ENCODE measurements at regions not wholly inside any gene's neighbourhood (a gene's known extent, or its start where the extent isn't known, plus 50 kb on each side); places are given as distances from the start of the nearest gene placed in this dataset.

- Histone ChIP-seq H3K9me3 (ENCODE audit: low read length) (no peaks in the 10 kb centered on the region), H3K36me3 (ENCODE audit: insufficient read depth, low read length) (no peaks in the 10 kb centered on the region), H3K4me3 (ENCODE audit: low read depth, low read length, poor library complexity, severe bottlenecking) (no peak overlapping the region), H3K9me2 (ENCODE audit: insufficient read depth, low read length) (no peaks in the 10 kb centered on the region), H3K4me1 (ENCODE audit: insufficient read depth, low read length, poor library complexity, severe bottlenecking) (no peaks in the 10 kb centered on the region), H3K4me2 (ENCODE audit: low read length) (no peak overlapping the region), H3K27ac (ENCODE audit: low read depth, low read length, poor library complexity, severe bottlenecking) (no peak overlapping the region), H3K79me2 (ENCODE audit: insufficient read depth, low read depth, low read length) (no peaks in the 10 kb centered on the region), H2AFZ (ENCODE audit: low read length) (no peak overlapping the region), H4K20me1 (ENCODE audit: insufficient read depth, low read length) (no peaks in the 10 kb centered on the region)
- intact Hi-C loops (cut with micrococcal nuclease; ENCODE audit: unreplicated experiment), result no loop called here
- CTCF ChIA-PET (ENCODE audit: unreplicated experiment), result no interaction called here
- no peak for DNase-seq (ENCODE audit: low spot score)
- TF ChIP-seq CTCF (conservative IDR thresholded peaks at IDR 0.05; ENCODE audit: low read length) (no peak), EZH2phosphoT487 (IDR thresholded peaks at IDR 0.05; ENCODE audit: borderline replicate concordance, low read depth, low read length) (no peak)
- BruUV-seq (replicated peaks), result no TSS peak
- POLR2A ChIA-PET, result no interaction called here
Observed at GRCh38 chr4:157908031-157908430, 264.8 kb downstream of the GASK1B start.

- Histone ChIP-seq H3K4me1 (ENCODE audit: insufficient read depth, low read length, poor library complexity, severe bottlenecking) (no peaks in the 10 kb centered on the region), H3K27ac (ENCODE audit: low read depth, low read length, poor library complexity, severe bottlenecking) (no peak overlapping the region), H4K20me1 (ENCODE audit: insufficient read depth, low read length) (no peaks in the 10 kb centered on the region), H3K4me2 (ENCODE audit: low read length) (no peak overlapping the region), H3K36me3 (ENCODE audit: insufficient read depth, low read length) (no peaks in the 10 kb centered on the region), H2AFZ (ENCODE audit: low read length) (no peak overlapping the region), H3K9me3 (ENCODE audit: low read length) (no peaks in the 10 kb centered on the region), H3K4me3 (ENCODE audit: low read depth, low read length, poor library complexity, severe bottlenecking) (no peak overlapping the region), H3K79me2 (ENCODE audit: insufficient read depth, low read depth, low read length) (no peaks in the 10 kb centered on the region), H3K9me2 (ENCODE audit: insufficient read depth, low read length) (no peaks in the 10 kb centered on the region)
- TF ChIP-seq EZH2phosphoT487 (IDR thresholded peaks at IDR 0.05; ENCODE audit: borderline replicate concordance, low read depth, low read length) (no peak), CTCF (conservative IDR thresholded peaks at IDR 0.05; ENCODE audit: low read length) (no peak)
- ChIA-PET CTCF (ENCODE audit: unreplicated experiment) (no interaction called here), POLR2A (no interaction called here)
- BruUV-seq (replicated peaks), result no TSS peak
- no peak for DNase-seq (ENCODE audit: low spot score)
- intact Hi-C loops (cut with micrococcal nuclease; ENCODE audit: unreplicated experiment), result no loop called here
Observed at GRCh38 chr4:157907226-157907946, 265.4 kb downstream of the GASK1B start.

GRCh38 chr4:157898836-157899605, 273.8 kb downstream of the GASK1B start:
- intact Hi-C loops (cut with micrococcal nuclease; ENCODE audit: unreplicated experiment), result no loop called here
- Histone ChIP-seq H3K79me2 (ENCODE audit: insufficient read depth, low read depth, low read length) (no peaks in the 10 kb centered on the region), H3K9me2 (ENCODE audit: insufficient read depth, low read length) (no peaks in the 10 kb centered on the region), H4K20me1 (ENCODE audit: insufficient read depth, low read length) (no peaks in the 10 kb centered on the region), H3K4me2 (ENCODE audit: low read length) (no peak overlapping the region), H2AFZ (ENCODE audit: low read length) (no peak overlapping the region), H3K4me3 (ENCODE audit: low read depth, low read length, poor library complexity, severe bottlenecking) (no peak overlapping the region), H3K27ac (ENCODE audit: low read depth, low read length, poor library complexity, severe bottlenecking) (no peak overlapping the region), H3K36me3 (ENCODE audit: insufficient read depth, low read length) (no peaks in the 10 kb centered on the region), H3K9me3 (ENCODE audit: low read length) (no peaks in the 10 kb centered on the region), H3K4me1 (ENCODE audit: insufficient read depth, low read length, poor library complexity, severe bottlenecking) (no peaks in the 10 kb centered on the region)
- no peak for DNase-seq (ENCODE audit: low spot score)
- BruUV-seq (replicated peaks), result no TSS peak
- CTCF ChIA-PET (ENCODE audit: unreplicated experiment), result no interaction called here
- no peak for TF ChIP-seq EZH2phosphoT487 (IDR thresholded peaks at IDR 0.05; ENCODE audit: borderline replicate concordance, low read depth, low read length)
- POLR2A ChIA-PET, result interaction anchor here (1.5 to 1.6 kb wide), 2 partner anchors 10 to 11 kb away, joined by 3 to 4 read pairs; no protein-coding TSS in a partner anchor
